Hepatocyte (in vitro differentiated cells): ENCODE measurements at regions not wholly inside any gene's neighbourhood (a gene's known extent, or its start where the extent isn't known, plus 50 kb on each side); places are given as distances from the start of the nearest gene placed in this dataset.

Experiments
- DNase-seq: peaks from one replicate; pipeline ENCODE4 v3.0.0-alpha.2; 2016; ENCODE audit warnings: low spot score
- H2AFZ ChIP-seq: fragments of 200-600 bp; sonication (generic); 2 replicates; pipeline ENCODE4 v1.6.0; 2016; ENCODE audit warnings: antibody characterized with exemption, mild to moderate bottlenecking
- H3K27ac ChIP-seq: fragments of 200-600 bp; sonication (generic); 2 replicates; pipeline ENCODE4 v1.5.1; 2016; ENCODE audit warnings: mild to moderate bottlenecking
- H3K27me3 ChIP-seq: fragments of 200-600 bp; sonication (generic); 2 replicates; pipeline ENCODE4 v1.6.1; 2016
- H3K36me3 ChIP-seq: fragments of 200-600 bp; sonication (generic); replicated peaks from 2 replicates; pipeline ENCODE4 v1.5.1; 2016; ENCODE audit warnings: low read depth; ENCODE audit not compliant: insufficient read depth
- H3K4me1 ChIP-seq: fragments of 200-600 bp; sonication (generic); 2 replicates; pipeline ENCODE4 v1.5.1; 2016; ENCODE audit warnings: mild to moderate bottlenecking, moderate library complexity; ENCODE audit not compliant: insufficient read depth
- H3K4me2 ChIP-seq: fragments of 200-600 bp; sonication (generic); 2 replicates; pipeline ENCODE4 v1.6.0; 2016
- H3K4me3 ChIP-seq: fragments of 200-600 bp; sonication (generic); 2 replicates; pipeline ENCODE4 v1.5.1; 2016; ENCODE audit warnings: mild to moderate bottlenecking
- H3K79me2 ChIP-seq: fragments of 200-600 bp; sonication (generic); 2 replicates; pipeline ENCODE4 v1.6.0; 2017; ENCODE audit warnings: mild to moderate bottlenecking
- H3K9me2 ChIP-seq: fragments of 200-600 bp; sonication (generic); replicated peaks from 2 replicates; pipeline ENCODE4 v1.6.0; 2017; ENCODE audit warnings: mild to moderate bottlenecking; ENCODE audit not compliant: insufficient read depth
- H3K9me3 ChIP-seq: fragments of 200-600 bp; sonication (generic); 2 replicates; pipeline ENCODE4 v1.5.1; 2016; ENCODE audit warnings: low read depth, mild to moderate bottlenecking
- H4K20me1 ChIP-seq: fragments of 200-600 bp; sonication (generic); 2 replicates; pipeline ENCODE4 v1.6.0; 2016; ENCODE audit warnings: mild to moderate bottlenecking; ENCODE audit not compliant: insufficient read depth, poor library complexity, severe bottlenecking
- EZH2 ChIP-seq: fragments of 200-600 bp; sonication (generic); IDR thresholded peaks from 2 replicates; pipeline ENCODE4 v1.6.1; 2016; ENCODE audit warnings: antibody characterized with exemption, mild to moderate bottlenecking, borderline replicate concordance
- EZH2phosphoT487 ChIP-seq: fragments of 200-600 bp; sonication (generic); IDR thresholded peaks from one replicate; pipeline ENCODE4 v1.6.1; 2018; ENCODE audit warnings: antibody characterized with exemption, mild to moderate bottlenecking, low read depth, moderate library complexity; ENCODE audit not compliant: unreplicated experiment, severe bottlenecking
- WGBS: methylation state at CpG from one replicate; pipeline ENCODE4 v1.1.6; 2016; ENCODE audit warnings: low lambda C conversion rate; ENCODE audit errors: missing lambda C conversion rate; 5-methylcytosine and 5-hydroxymethylcytosine counted together
- TF ChIP-seq, protein P1 (sequence below): fragments of 200-600 bp; sonication (generic); IDR thresholded peaks from 2 replicates; pipeline ENCODE4 v1.5.1; 2016; ENCODE audit warnings: antibody characterized with exemption, mild to moderate bottlenecking; ENCODE audit not compliant: poor library complexity

DNA sequence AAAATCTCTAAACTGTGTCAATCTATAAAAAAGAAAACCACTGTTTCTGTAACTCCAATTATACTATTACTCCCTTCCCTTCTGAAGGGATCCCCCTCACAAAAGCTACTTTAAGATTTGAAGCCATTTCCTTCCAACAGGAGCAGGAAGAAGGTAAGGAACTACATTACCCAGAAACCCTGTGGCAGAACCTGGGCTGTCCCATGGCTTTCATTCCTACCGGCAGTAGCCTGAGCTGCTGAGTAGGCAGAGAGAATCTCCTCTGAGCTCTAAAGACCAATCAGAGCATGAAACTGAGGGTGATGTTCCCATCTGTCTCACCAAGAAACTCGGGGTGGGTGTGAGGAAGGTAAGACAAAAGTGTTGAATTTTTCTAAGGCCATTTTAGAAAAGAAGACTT is 108.0 kb upstream of the LRFN2 start:
- TF ChIP-seq, protein P1, sequence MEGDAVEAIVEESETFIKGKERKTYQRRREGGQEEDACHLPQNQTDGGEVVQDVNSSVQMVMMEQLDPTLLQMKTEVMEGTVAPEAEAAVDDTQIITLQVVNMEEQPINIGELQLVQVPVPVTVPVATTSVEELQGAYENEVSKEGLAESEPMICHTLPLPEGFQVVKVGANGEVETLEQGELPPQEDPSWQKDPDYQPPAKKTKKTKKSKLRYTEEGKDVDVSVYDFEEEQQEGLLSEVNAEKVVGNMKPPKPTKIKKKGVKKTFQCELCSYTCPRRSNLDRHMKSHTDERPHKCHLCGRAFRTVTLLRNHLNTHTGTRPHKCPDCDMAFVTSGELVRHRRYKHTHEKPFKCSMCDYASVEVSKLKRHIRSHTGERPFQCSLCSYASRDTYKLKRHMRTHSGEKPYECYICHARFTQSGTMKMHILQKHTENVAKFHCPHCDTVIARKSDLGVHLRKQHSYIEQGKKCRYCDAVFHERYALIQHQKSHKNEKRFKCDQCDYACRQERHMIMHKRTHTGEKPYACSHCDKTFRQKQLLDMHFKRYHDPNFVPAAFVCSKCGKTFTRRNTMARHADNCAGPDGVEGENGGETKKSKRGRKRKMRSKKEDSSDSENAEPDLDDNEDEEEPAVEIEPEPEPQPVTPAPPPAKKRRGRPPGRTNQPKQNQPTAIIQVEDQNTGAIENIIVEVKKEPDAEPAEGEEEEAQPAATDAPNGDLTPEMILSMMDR = no peak
- TF ChIP-seq EZH2 (no peak), EZH2phosphoT487 (no peak)
- H3K4me1 ChIP-seq = no peaks in the 10 kb centered on the region
- no peak overlapping the region for H3K27ac ChIP-seq
- no peak overlapping the region for H3K4me3 ChIP-seq
- WGBS = 39% methylated on average over 2 of the region's 2 CpGs
- H3K4me2 ChIP-seq = no peak overlapping the region
- no peaks in the 10 kb centered on the region for H4K20me1 ChIP-seq
- no peak overlapping the region for H2AFZ ChIP-seq
- DNase-seq = no peak
- H3K27me3 ChIP-seq = no peaks in the 10 kb centered on the region
- no peaks in the 10 kb centered on the region for H3K36me3 ChIP-seq
- H3K79me2 ChIP-seq = no peaks in the 10 kb centered on the region
- H3K9me2 ChIP-seq = no peaks in the 10 kb centered on the region
- no peaks in the 10 kb centered on the region for H3K9me3 ChIP-seq

DNA sequence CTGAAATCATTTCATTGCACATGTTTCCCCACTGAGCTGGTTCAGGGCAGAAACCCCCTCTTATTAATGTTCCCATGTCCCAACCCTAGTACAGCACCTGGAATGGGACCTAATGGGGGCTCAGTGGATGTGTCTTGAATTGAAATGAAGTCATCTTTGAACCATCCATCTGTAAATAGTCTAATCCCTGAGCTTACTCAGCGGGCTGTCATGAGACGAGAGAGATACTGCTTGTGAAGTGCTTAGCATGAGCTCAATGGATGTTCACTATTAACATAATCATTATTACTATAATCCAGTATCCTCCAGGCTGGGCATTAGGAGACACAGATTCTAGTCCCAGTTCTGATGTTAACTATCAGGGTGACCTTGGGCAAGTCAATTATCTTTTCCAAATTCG is 106.6 kb upstream of the LRFN2 start:
- no peaks in the 10 kb centered on the region for H3K9me2 ChIP-seq
- H2AFZ ChIP-seq = no peak overlapping the region
- H3K36me3 ChIP-seq = no peaks in the 10 kb centered on the region
- H3K27me3 ChIP-seq = no peaks in the 10 kb centered on the region
- no peaks in the 10 kb centered on the region for H3K9me3 ChIP-seq
- no peaks in the 10 kb centered on the region for H3K4me1 ChIP-seq
- H3K27ac ChIP-seq = no peak overlapping the region
- no peak overlapping the region for H3K4me3 ChIP-seq
- TF ChIP-seq EZH2phosphoT487 (no peak), EZH2 (no peak)
- TF ChIP-seq, protein P1 = no peak
- H4K20me1 ChIP-seq = no peaks in the 10 kb centered on the region
- WGBS = 76% methylated on average over 3 of the region's 3 CpGs
- H3K4me2 ChIP-seq = no peak overlapping the region
- H3K79me2 ChIP-seq = no peaks in the 10 kb centered on the region
- no peak for DNase-seq

DNA sequence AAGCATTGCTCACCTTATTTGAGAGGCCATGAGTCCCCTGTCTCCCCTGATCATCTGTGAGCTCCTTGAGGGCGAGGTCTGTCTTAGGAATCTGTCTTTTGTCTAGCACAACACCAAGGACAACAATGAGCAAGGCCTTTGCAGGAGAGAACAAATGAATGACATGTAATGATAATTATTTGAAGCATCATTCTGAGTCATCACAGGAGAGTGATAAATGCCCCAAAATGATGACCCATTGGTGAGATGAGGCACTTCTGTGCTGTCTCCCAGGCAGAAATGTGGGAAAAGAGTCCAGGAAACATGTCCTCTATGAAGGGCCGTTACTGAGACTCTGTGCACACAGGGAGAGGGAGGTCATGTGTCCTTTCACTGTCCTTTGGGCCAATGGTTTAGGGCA is 105.2 kb upstream of the LRFN2 start:
- Histone ChIP-seq H2AFZ (no peak overlapping the region), H3K36me3 (no peaks in the 10 kb centered on the region), H3K27me3 (no peaks in the 10 kb centered on the region), H3K9me3 (no peaks in the 10 kb centered on the region), H3K4me3 (no peak overlapping the region), H3K27ac (no peak overlapping the region), H3K9me2 (no peaks in the 10 kb centered on the region), H3K4me1 (peaks cover 5% of the 10 kb centered on the region), H3K4me2 (no peak overlapping the region), H4K20me1 (no peaks in the 10 kb centered on the region), H3K79me2 (no peaks in the 10 kb centered on the region)
- DNase-seq = no peak
- WGBS = 89% methylated on average over 2 of the region's 2 CpGs
- TF ChIP-seq EZH2 (no peak), EZH2phosphoT487 (no peak)
- TF ChIP-seq, protein P1 = no peak

DNA sequence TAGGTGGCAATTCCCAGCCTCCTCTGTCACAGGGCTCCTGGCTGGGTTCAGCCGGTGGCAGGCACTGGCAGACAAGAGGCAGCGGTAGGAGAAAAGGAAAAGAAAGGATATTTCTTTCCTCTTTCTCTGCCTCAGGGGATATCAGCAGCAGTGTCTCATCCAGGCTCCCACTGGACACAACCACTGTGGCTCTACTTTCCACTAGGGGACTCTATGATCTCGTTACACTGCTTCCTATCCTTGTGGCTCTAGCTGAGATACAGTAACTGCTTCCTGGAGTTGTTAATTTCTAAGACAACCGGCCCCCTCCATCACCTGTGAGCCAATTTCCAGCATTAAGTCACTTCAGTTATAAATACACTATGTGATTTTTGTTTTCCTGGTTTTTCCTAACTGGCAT is 102.0 kb upstream of the LRFN2 start:
- no peak overlapping the region for H2AFZ ChIP-seq
- H3K9me2 ChIP-seq = no peaks in the 10 kb centered on the region
- TF ChIP-seq EZH2 (no peak), EZH2phosphoT487 (no peak)
- TF ChIP-seq, protein P1 = no peak
- DNase-seq = no peak
- WGBS = 69% methylated on average over 4 of the region's 4 CpGs
- H4K20me1 ChIP-seq = no peaks in the 10 kb centered on the region
- H3K27me3 ChIP-seq = no peaks in the 10 kb centered on the region
- no peak overlapping the region for H3K4me2 ChIP-seq
- no peaks in the 10 kb centered on the region for H3K36me3 ChIP-seq
- H3K9me3 ChIP-seq = no peaks in the 10 kb centered on the region
- H3K4me1 ChIP-seq = peaks cover 5% of the 10 kb centered on the region
- H3K79me2 ChIP-seq = no peaks in the 10 kb centered on the region
- H3K4me3 ChIP-seq = no peak overlapping the region
- H3K27ac ChIP-seq = no peak overlapping the region
